CD4-positive, alpha-beta T cell treated with Interleukin-6 for 4 hours (primary cell): ENCODE measurements at regions not wholly inside any gene's neighbourhood (a gene's known extent, or its start where the extent isn't known, plus 50 kb on each side); places are given as distances from the start of the nearest gene placed in this dataset.

Experiments
- DNase-seq: peaks from one replicate; pipeline ENCODE4 v3.0.0-alpha.2; 2020; ENCODE audit warnings: mixed read lengths

- no peak for DNase-seq
These were observed 312.4 kb upstream of the SOX11 start for GRCh38 chr2:5379811-5380210.

- DNase-seq: no peak
These were observed 306.6 kb upstream of the SOX11 start for GRCh38 chr2:5385596-5385995.

GRCh38 chr2:5387406-5387805 lies 304.8 kb upstream of the SOX11 start:
- DNase-seq: no peak

GRCh38 chr2:5389740-5390139 lies 302.4 kb upstream of the SOX11 start:
- DNase-seq: no peak

GRCh38 chr2:5391362-5391761 lies 300.8 kb upstream of the SOX11 start:
- no peak for DNase-seq

- DNase-seq: no peak
These were observed 299.5 kb upstream of the SOX11 start for GRCh38 chr2:5392658-5393057.

GRCh38 chr2:5393474-5393873 lies 298.7 kb upstream of the SOX11 start:
- no peak for DNase-seq

GRCh38 chr2:5394223-5394622 lies 298.0 kb upstream of the SOX11 start:
- no peak for DNase-seq

GRCh38 chr2:5401115-5401657 lies 291.0 kb upstream of the SOX11 start:
- no peak for DNase-seq

- DNase-seq: no peak
These were observed 288.8 kb upstream of the SOX11 start for GRCh38 chr2:5403392-5403791.

- DNase-seq: no peak
These were observed 282.2 kb upstream of the SOX11 start for GRCh38 chr2:5409898-5410381.

- DNase-seq: no peak
These were observed 281.0 kb upstream of the SOX11 start for GRCh38 chr2:5410991-5411700.

- DNase-seq: no peak
These were observed 280.2 kb upstream of the SOX11 start for GRCh38 chr2:5412001-5412400.

- DNase-seq: no peak
These were observed 258.3 kb upstream of the SOX11 start for GRCh38 chr2:5433855-5434254.

- no peak for DNase-seq
These were observed 254.8 kb upstream of the SOX11 start for GRCh38 chr2:5437375-5437774.

- DNase-seq: no peak
These were observed 252.0 kb upstream of the SOX11 start for GRCh38 chr2:5440174-5440573.

- no peak for DNase-seq
These were observed 249.4 kb upstream of the SOX11 start for GRCh38 chr2:5442736-5443135.

- no peak for DNase-seq
These were observed 248.0 kb upstream of the SOX11 start for GRCh38 chr2:5444168-5444567.

- no peak for DNase-seq
These were observed 247.3 kb upstream of the SOX11 start for GRCh38 chr2:5444854-5445253.

- DNase-seq: no peak
These were observed 242.3 kb upstream of the SOX11 start for GRCh38 chr2:5449867-5450266.

GRCh38 chr2:5453220-5454050 lies 238.7 kb upstream of the SOX11 start:
- no peak for DNase-seq

- DNase-seq: no peak
These were observed 238.2 kb upstream of the SOX11 start for GRCh38 chr2:5454051-5454390.

GRCh38 chr2:5459041-5459440 lies 233.1 kb upstream of the SOX11 start:
- no peak for DNase-seq

- no peak for DNase-seq
These were observed 227.5 kb upstream of the SOX11 start for GRCh38 chr2:5464657-5465056.
